HCT116 (cell line): ENCODE measurements at regions not wholly inside any gene's neighbourhood (a gene's known extent, or its start where the extent isn't known, plus 50 kb on each side); places are given as distances from the start of the nearest gene placed in this dataset.

Experiments
- ATAC-seq: fragments of 200-7000 bp; cut with Tn5 transposase; 2 replicates; pipeline ENCODE4 v1.9.1; 2020; ENCODE audit warnings: mild to moderate bottlenecking, moderate library complexity
- BruUV-seq: library from RNA; stranded (reverse); fragments of 400-500 nt; replicated peaks from 2 replicates; lab custom pipeline; 2021; lab: Mats Ljungman, UMichigan
- CTCF ChIA-PET: fragments of 300-600 bp; sonication (Branson Sonifier 250); formaldehyde crosslinking; loops from one replicate; lab custom pipeline; 2021; ENCODE audit warnings: antibody characterized with exemption; lab: Charles Lee
- POLR2A ChIA-PET: fragments of 300-600, 350-600 bp; sonication (Branson Sonifier 250); formaldehyde crosslinking; loops from one replicate; lab custom pipeline; 2021; ENCODE audit warnings: antibody characterized with exemption; lab: Charles Lee
- RAD21 ChIA-PET, 2 experiments: fragments of 300-600 bp; sonication (Branson Sonifier 250); formaldehyde crosslinking; loops; one replicate each; lab custom pipeline; 2023; ENCODE audit warnings: low total read pairs in 2 of 2; ENCODE audit not compliant: uncharacterized antibody in 2 of 2, unreplicated experiment in 2 of 2, low non-redundant PET in 1 of 2; lab: Charles Lee
- DNase-seq: peaks from one replicate; pipeline ENCODE4 v3.0.0-alpha.2; 2010; ENCODE audit warnings: low read depth, low spot score
- H2AFZ ChIP-seq: fragments of 200-600 bp; shearing (Covaris generic), sonication (generic); 2 replicates; pipeline ENCODE4 v1.6.1; 2017; ENCODE audit warnings: low read depth, mixed run types, mixed read lengths, antibody characterized with exemption, low read length; ENCODE audit not compliant: poor library complexity, severe bottlenecking
- H3K27ac ChIP-seq: 2 replicates; pipeline ENCODE4 v1.5.1; 2012; ENCODE audit warnings: low read depth, low read length
- H3K27me3 ChIP-seq: fragments of 200-600 bp; sonication (generic); 2 replicates; pipeline ENCODE4 v1.6.1; 2016; ENCODE audit warnings: mixed run types, low read length, mixed read lengths; ENCODE audit not compliant: insufficient read depth
- H3K36me3 ChIP-seq, 2 experiments: fragments of 200-500 bp in 1 of 2; fragments of 200-600 bp in 1 of 2; sonication (Bioruptor generic) in 1 of 2; sonication (generic) in 1 of 2; 2 replicates each; pipeline versions ENCODE4 v1.5.1 to v1.6.1; 2014 to 2016; ENCODE audit warnings: low read length in 2 of 2, inconsistent platforms in 1 of 2, mixed read lengths in 1 of 2, mixed run types in 1 of 2; ENCODE audit not compliant: insufficient read depth in 2 of 2, control insufficient read depth in 1 of 2
- H3K4me1 ChIP-seq, 2 experiments: fragments of 200-600 bp in 1 of 2; sonication (generic) in 1 of 2; 2 replicates each; pipeline versions ENCODE4 v1.5.1 to v1.6.1; 2012 to 2017; ENCODE audit warnings: low read length in 2 of 2, inconsistent platforms in 1 of 2, mild to moderate bottlenecking in 1 of 2, mixed read lengths in 1 of 2, mixed run types in 1 of 2, moderate library complexity in 1 of 2; ENCODE audit not compliant: insufficient read depth in 2 of 2, control insufficient read depth in 1 of 2
- H3K4me2 ChIP-seq: fragments of 200-600 bp; sonication (generic); 2 replicates; pipeline ENCODE4 v1.6.1; 2017; ENCODE audit warnings: mixed run types, low read length, mixed read lengths
- H3K4me3 ChIP-seq, 2 experiments: fragments of 200-600 bp in 1 of 2; sonication (generic) in 1 of 2; replicated peaks in 1 of 2; 2 replicates each; pipeline ENCODE4 v1.5.1; 2011 to 2016; ENCODE audit warnings: low read length in 2 of 2, control low read depth in 1 of 2, low read depth in 1 of 2, mild to moderate bottlenecking in 1 of 2, mixed read lengths in 1 of 2, mixed run types in 1 of 2
- H3K79me2 ChIP-seq: fragments of 200-600 bp; sonication (generic); 2 replicates; pipeline ENCODE4 v1.6.1; 2017; ENCODE audit warnings: mild to moderate bottlenecking, mixed run types, low read length, moderate library complexity, mixed read lengths; ENCODE audit not compliant: insufficient read depth
- H3K9ac ChIP-seq: fragments of 200-600 bp; sonication (generic); 2 replicates; pipeline ENCODE4 v1.6.1; 2016; ENCODE audit warnings: low read length, mixed read lengths
- H3K9me2 ChIP-seq: fragments of 200-600 bp; sonication (generic), shearing (Covaris generic); 2 replicates; pipeline ENCODE4 v1.6.1; 2017; ENCODE audit warnings: mixed run types, mild to moderate bottlenecking, moderate library complexity; ENCODE audit not compliant: insufficient read depth
- H3K9me3 ChIP-seq, 2 experiments: fragments of 200-500 bp in 1 of 2; fragments of 200-600 bp in 1 of 2; sonication (Bioruptor generic) in 1 of 2; sonication (generic) in 1 of 2; 2 replicates each; pipeline ENCODE4 v1.6.1; 2014 to 2017; ENCODE audit warnings: low read length in 2 of 2, mixed read lengths in 2 of 2, inconsistent platforms in 1 of 2, low read depth in 1 of 2, mild to moderate bottlenecking in 1 of 2, mixed run types in 1 of 2, moderate library complexity in 1 of 2; ENCODE audit not compliant: control insufficient read depth in 1 of 2, insufficient read depth in 1 of 2
- H4K20me1 ChIP-seq: fragments of 200-600 bp; sonication (generic), shearing (Covaris generic); 2 replicates; pipeline ENCODE4 v1.6.1; 2017; ENCODE audit warnings: mixed run types, mild to moderate bottlenecking, moderate library complexity; ENCODE audit not compliant: insufficient read depth
- CEBPB ChIP-seq: IDR thresholded peaks from 2 replicates; pipeline ENCODE4 v1.6.1; 2012; ENCODE audit warnings: low read depth
- EGR1 ChIP-seq: IDR thresholded peaks from 2 replicates; pipeline ENCODE4 v1.6.1; 2012; ENCODE audit warnings: low read depth
- ELF1 ChIP-seq: IDR thresholded peaks from 2 replicates; pipeline ENCODE4 v1.6.1; 2012; ENCODE audit warnings: low read depth, borderline replicate concordance
- FOSL1 ChIP-seq: IDR thresholded peaks from 2 replicates; pipeline ENCODE4 v1.6.1; 2012; ENCODE audit warnings: low read depth
- POLR2AphosphoS5 ChIP-seq: IDR thresholded peaks from 2 replicates; pipeline ENCODE4 v1.6.1; 2011; ENCODE audit warnings: mild to moderate bottlenecking, low read depth, low read length, moderate library complexity
- RAD21 ChIP-seq: IDR thresholded peaks from 2 replicates; pipeline ENCODE4 v1.6.1; 2012; ENCODE audit warnings: low read depth, mild to moderate bottlenecking
- SIN3A ChIP-seq: IDR thresholded peaks from 2 replicates; pipeline ENCODE4 v1.6.1; 2012; ENCODE audit warnings: low read depth
- SRF ChIP-seq: IDR thresholded peaks from 2 replicates; pipeline ENCODE4 v1.6.1; 2012; ENCODE audit warnings: low read depth
- TCF7L2 ChIP-seq: IDR thresholded peaks from 2 replicates; pipeline ENCODE4 v1.7.0; 2011; ENCODE audit warnings: borderline replicate concordance, inconsistent platforms; ENCODE audit not compliant: insufficient read depth, insufficient read length; ENCODE audit errors: extremely low read depth
- YY1 ChIP-seq: IDR thresholded peaks from 2 replicates; pipeline ENCODE4 v1.6.1; 2011; ENCODE audit warnings: low read length, low read depth, moderate library complexity, mild to moderate bottlenecking; ENCODE audit not compliant: insufficient replicate concordance; ENCODE audit errors: extremely low read depth
- intact Hi-C: fragments of 100-400 bp; cut with micrococcal nuclease; formaldehyde crosslinking; loops from 2 replicates; pipeline ENCODE4 v1.10.0; 2022
- TF ChIP-seq, protein P1 (sequence below), 3 experiments: fragments of 200-600 bp in 1 of 3; sonication (generic) in 1 of 3; IDR thresholded peaks in 2 of 3; conservative IDR thresholded peaks in 1 of 3; 2 replicates each; pipeline ENCODE4 v1.5.1; 2012 to 2017; ENCODE audit warnings: low read depth in 2 of 3, low read length in 2 of 3, antibody characterized with exemption in 1 of 3, borderline replicate concordance in 1 of 3, control low read depth in 1 of 3, mild to moderate bottlenecking in 1 of 3, mixed read lengths in 1 of 3, mixed run types in 1 of 3, moderate library complexity in 1 of 3; ENCODE audit not compliant: insufficient read depth in 1 of 3
- TF ChIP-seq, protein P2 (sequence below): IDR thresholded peaks from 2 replicates; pipeline ENCODE4 v1.6.1; 2012

DNA sequence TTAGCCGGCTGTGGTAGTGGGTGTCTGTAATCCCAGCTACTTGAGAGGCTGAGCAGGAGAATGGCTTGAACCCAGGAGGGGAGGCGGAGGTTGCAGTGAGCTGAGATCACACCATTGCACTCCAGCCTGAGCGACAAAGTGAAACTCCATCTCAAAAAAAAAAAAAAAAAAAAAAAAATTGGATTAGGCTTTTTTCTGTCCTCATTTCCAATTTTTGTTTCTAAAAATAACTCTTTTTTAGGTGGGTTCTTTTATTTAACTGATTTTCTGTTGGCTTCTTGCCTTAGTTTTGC, 863.7 kb downstream of the LRFN5 start:
- H3K79me2 ChIP-seq: no peaks in the 10 kb centered on the region
- no peak for ATAC-seq
- H3K36me3 ChIP-seq: no peaks in the 10 kb centered on the region
- H3K4me2 ChIP-seq: no peak overlapping the region
- ChIA-PET POLR2A (no interaction called here), CTCF (no interaction called here), RAD21 (no interaction called here)
- no peaks in the 10 kb centered on the region for H4K20me1 ChIP-seq
- no peak for TF ChIP-seq RAD21
- no peak for TF ChIP-seq YY1
- TF ChIP-seq SRF: no peak
- no peak for TF ChIP-seq ELF1
- no peak for TF ChIP-seq EGR1
- TF ChIP-seq, protein P1, sequence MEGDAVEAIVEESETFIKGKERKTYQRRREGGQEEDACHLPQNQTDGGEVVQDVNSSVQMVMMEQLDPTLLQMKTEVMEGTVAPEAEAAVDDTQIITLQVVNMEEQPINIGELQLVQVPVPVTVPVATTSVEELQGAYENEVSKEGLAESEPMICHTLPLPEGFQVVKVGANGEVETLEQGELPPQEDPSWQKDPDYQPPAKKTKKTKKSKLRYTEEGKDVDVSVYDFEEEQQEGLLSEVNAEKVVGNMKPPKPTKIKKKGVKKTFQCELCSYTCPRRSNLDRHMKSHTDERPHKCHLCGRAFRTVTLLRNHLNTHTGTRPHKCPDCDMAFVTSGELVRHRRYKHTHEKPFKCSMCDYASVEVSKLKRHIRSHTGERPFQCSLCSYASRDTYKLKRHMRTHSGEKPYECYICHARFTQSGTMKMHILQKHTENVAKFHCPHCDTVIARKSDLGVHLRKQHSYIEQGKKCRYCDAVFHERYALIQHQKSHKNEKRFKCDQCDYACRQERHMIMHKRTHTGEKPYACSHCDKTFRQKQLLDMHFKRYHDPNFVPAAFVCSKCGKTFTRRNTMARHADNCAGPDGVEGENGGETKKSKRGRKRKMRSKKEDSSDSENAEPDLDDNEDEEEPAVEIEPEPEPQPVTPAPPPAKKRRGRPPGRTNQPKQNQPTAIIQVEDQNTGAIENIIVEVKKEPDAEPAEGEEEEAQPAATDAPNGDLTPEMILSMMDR (IDR thresholded peaks at IDR 0.05 in 2 of 3, conservative IDR thresholded peaks at IDR 0.05 in 1 of 3; ENCODE audit: borderline replicate concordance in 1 of 3, insufficient read depth in 1 of 3, low read depth in 2 of 3, low read length in 2 of 3): no peak
- TF ChIP-seq CEBPB: no peak
- TF ChIP-seq FOSL1: no peak
- no peak for TF ChIP-seq POLR2AphosphoS5
- no peak for TF ChIP-seq TCF7L2
- TF ChIP-seq, protein P2, sequence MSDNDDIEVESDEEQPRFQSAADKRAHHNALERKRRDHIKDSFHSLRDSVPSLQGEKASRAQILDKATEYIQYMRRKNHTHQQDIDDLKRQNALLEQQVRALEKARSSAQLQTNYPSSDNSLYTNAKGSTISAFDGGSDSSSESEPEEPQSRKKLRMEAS: no peak
- TF ChIP-seq SIN3A: no peak
- no peaks in the 10 kb centered on the region for H3K4me1 ChIP-seq
- H3K4me3 ChIP-seq: no peak overlapping the region
- H3K27me3 ChIP-seq: no peaks in the 10 kb centered on the region
- no peak overlapping the region for H2AFZ ChIP-seq
- no TSS peak for BruUV-seq
- H3K9me2 ChIP-seq: no peaks in the 10 kb centered on the region
- DNase-seq: no peak
- no peak overlapping the region for H3K27ac ChIP-seq
- intact Hi-C loops: no loop called here
- H3K9ac ChIP-seq: no peak overlapping the region
- H3K9me3 ChIP-seq: no peaks in the 10 kb centered on the region; a peak in 1 of 4 replicates
